ENCODE measurements at regions not wholly inside any gene's neighbourhood (a gene's known extent, or its start where the extent isn't known, plus 50 kb on each side); places are given as distances from the start of the nearest gene placed in this dataset.
A peak's percentile ranks its signal among the peaks of the same experiment; 100 is the strongest.

DNA sequence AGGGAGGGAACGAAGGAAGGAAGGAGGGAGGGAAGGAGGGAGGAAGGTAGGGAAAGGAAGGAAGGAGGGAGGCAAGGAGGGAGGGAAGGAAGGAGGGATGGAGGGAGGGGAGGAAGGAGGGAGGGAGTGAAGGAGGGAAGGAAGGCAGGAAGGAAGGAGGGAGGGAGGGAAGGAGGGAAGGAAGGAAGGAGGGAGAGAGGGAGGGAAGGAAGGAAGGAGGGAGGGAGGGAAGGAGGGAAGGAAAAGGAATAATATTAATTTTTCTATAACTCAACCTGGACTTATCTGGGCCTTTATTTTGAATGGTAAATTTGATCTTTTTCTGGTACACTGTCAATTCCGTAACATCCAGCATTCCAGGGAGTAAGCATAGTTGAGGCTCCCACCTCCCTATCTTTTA, 244.2 kb downstream of the SPRY1 start:
- Histone ChIP-seq H3F3A (ENCODE audit: insufficient read depth) (no peaks in the 10 kb centered on the region), H3K36me3 (ENCODE audit: low read depth) (no peaks in the 10 kb centered on the region), H4K20me1 (ENCODE audit: insufficient read depth) (no peaks in the 10 kb centered on the region), H3K27ac (no peak overlapping the region), H3K9me3 (ENCODE audit: low read depth) (no peaks in the 10 kb centered on the region), H3K9ac (no peak overlapping the region), H3K4me1 (ENCODE audit: insufficient read depth) (no peaks in the 10 kb centered on the region), H3K9me2 (ENCODE audit: insufficient read depth) (no peaks in the 10 kb centered on the region), H3K4me2 (ENCODE audit: unreplicated experiment) (no peak overlapping the region), H3K4me3 (no peak overlapping the region), H3K27me3 (replicated peaks; ENCODE audit: insufficient read depth) (no peaks in the 10 kb centered on the region), H3K79me2 (ENCODE audit: insufficient read depth) (no peaks in the 10 kb centered on the region), H2AFZ (no peak overlapping the region)
- WGBS, 2 experiments (ENCODE audit: low coverage in 1 of 2, low lambda C conversion rate in 2 of 2, missing lambda C conversion rate in 2 of 2), result 86 to 96% methylated on average over 2 of the region's 2 CpGs
- in situ Hi-C loops (cut with MboI), result no loop called here
- TF ChIP-seq EZH2phosphoT487 (IDR thresholded peaks at IDR 0.05; ENCODE audit: insufficient read depth, low read depth) (no peak), EZH2 (IDR thresholded peaks at IDR 0.05; ENCODE audit: insufficient read depth, poor library complexity, severe bottlenecking) (no peak)
- DNase-seq, result no peak

DNA sequence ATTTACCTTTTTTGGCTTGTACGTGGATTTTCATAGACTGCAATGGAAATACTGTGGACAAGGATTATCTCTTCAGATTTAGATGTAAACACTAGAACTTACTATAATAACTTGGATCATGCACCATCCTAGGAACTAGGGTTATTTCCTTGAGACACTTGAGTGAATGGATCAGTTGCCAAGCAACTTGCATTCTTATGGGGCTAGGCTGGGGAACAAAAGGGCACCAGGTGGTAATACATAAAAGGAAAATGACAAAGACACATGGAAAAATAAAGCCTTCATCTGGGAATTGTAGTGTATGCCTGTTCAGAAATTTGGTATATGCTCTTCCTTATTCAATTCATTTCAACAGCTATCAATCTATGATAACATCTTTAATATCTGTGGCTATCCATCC, 247.1 kb downstream of the SPRY1 start:
- no peaks in the 10 kb centered on the region for H3K4me1 ChIP-seq (ENCODE audit: insufficient read depth)
- no peaks in the 10 kb centered on the region for H3K9me3 ChIP-seq (ENCODE audit: low read depth)
- no peaks in the 10 kb centered on the region for H3F3A ChIP-seq (ENCODE audit: insufficient read depth)
- no peak overlapping the region for H3K4me3 ChIP-seq
- H4K20me1 ChIP-seq (ENCODE audit: insufficient read depth), result no peaks in the 10 kb centered on the region
- H3K27ac ChIP-seq, result no peak overlapping the region
- no peaks in the 10 kb centered on the region for H3K9me2 ChIP-seq (ENCODE audit: insufficient read depth)
- no peaks in the 10 kb centered on the region for H3K27me3 ChIP-seq (replicated peaks; ENCODE audit: insufficient read depth)
- no peaks in the 10 kb centered on the region for H3K36me3 ChIP-seq (ENCODE audit: low read depth)
- no peak for DNase-seq
- H3K79me2 ChIP-seq (ENCODE audit: insufficient read depth), result no peaks in the 10 kb centered on the region
- H2AFZ ChIP-seq, result no peak overlapping the region
- H3K9ac ChIP-seq, result no peak overlapping the region
- in situ Hi-C loops (cut with MboI), result no loop called here
- H3K4me2 ChIP-seq (ENCODE audit: unreplicated experiment), result no peak overlapping the region
- TF ChIP-seq EZH2phosphoT487 (IDR thresholded peaks at IDR 0.05; ENCODE audit: insufficient read depth, low read depth) (no peak), EZH2 (IDR thresholded peaks at IDR 0.05; ENCODE audit: insufficient read depth, poor library complexity, severe bottlenecking) (no peak)
- WGBS, 2 experiments (ENCODE audit: low coverage in 1 of 2, low lambda C conversion rate in 2 of 2, missing lambda C conversion rate in 2 of 2), result 90 to 91% methylated on average over 1 of the region's 1 CpG

DNA sequence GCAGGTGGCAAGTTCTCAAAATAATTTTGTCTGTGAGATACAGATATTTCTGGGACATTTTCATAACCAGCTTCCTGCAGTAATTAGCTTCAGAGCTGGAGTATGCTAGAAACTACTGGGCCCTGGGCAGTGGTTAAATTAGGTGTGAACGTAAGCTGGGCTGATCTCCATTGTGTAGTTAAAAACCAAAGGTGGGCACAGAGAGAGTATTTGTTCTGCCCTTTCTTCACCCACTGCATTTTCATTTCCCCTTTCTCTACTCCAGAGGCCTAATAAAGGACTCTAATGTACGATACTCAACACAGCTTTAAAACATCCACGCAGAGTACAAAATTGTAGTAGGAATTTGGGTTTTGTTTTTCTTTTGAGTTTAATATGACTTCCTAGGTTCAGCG, 252.7 kb downstream of the SPRY1 start:
- no peak for DNase-seq
- WGBS, 2 experiments (ENCODE audit: low coverage in 1 of 2, low lambda C conversion rate in 2 of 2, missing lambda C conversion rate in 2 of 2), result 40 to 49% methylated on average over 4 of the region's 4 CpGs
- H3K9ac ChIP-seq, result peak overlapping the region; percentile 25
- no peaks in the 10 kb centered on the region for H3K79me2 ChIP-seq (ENCODE audit: insufficient read depth)
- peaks cover 17% of the 10 kb centered on the region for H3K4me1 ChIP-seq (ENCODE audit: insufficient read depth)
- H2AFZ ChIP-seq, result peak overlapping the region; percentile 60
- peak overlapping the region; percentile 64 for H3K4me2 ChIP-seq (ENCODE audit: unreplicated experiment)
- H4K20me1 ChIP-seq (ENCODE audit: insufficient read depth), result no peaks in the 10 kb centered on the region
- H3K9me2 ChIP-seq (ENCODE audit: insufficient read depth), result no peaks in the 10 kb centered on the region
- in situ Hi-C loops (cut with MboI), result no loop called here
- TF ChIP-seq EZH2phosphoT487 (IDR thresholded peaks at IDR 0.05; ENCODE audit: insufficient read depth, low read depth), result no peak
- no peak for TF ChIP-seq EZH2 (IDR thresholded peaks at IDR 0.05; ENCODE audit: insufficient read depth, poor library complexity, severe bottlenecking)
- H3K27ac ChIP-seq, result peak overlapping the region; percentile 47
- H3K9me3 ChIP-seq (ENCODE audit: low read depth), result no peaks in the 10 kb centered on the region
- H3K4me3 ChIP-seq, result peak overlapping the region; percentile 11
- no peaks in the 10 kb centered on the region for H3K27me3 ChIP-seq (replicated peaks; ENCODE audit: insufficient read depth)
- peaks cover 9% of the 10 kb centered on the region; the same call in 1 of the 2 replicates for H3F3A ChIP-seq (ENCODE audit: insufficient read depth)
- H3K36me3 ChIP-seq (ENCODE audit: low read depth), result no peaks in the 10 kb centered on the region

DNA sequence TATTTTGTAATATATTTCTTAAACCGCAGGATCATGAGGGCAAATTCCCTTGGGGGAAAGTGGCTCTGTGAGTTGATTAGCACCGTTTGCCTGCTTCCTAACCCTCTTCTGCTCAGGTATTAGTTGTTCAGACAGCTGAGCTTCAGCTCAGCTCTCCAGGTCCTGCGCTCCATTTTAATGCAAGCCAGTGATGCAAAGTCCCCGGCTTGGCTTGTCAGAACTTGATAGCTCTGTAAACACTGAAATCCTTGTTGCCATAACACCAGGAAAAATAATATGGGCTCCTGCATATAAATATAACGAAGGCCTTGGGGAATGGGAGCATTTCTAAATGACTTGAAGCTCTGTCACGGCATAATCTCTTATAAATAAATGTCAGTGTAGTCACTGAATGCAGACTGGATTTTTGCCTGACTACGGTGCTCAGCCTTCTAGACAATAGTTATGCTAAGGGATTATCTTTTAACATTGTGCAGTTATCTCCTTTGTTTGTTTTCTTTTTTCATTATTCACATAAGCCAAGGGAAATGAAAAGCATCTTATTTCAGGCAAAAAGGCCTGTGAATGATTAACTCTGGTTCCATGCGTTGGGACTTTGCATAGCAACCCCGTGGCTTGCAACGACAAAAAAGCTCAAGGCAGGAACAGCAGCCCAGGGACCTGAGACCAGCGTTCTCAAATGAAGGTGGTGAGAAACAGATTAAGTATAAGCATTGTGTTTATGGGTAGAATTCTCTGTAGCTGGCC, 253.2 kb downstream of the SPRY1 start:
- 13 to 22% methylated on average over 11 of the region's 11 CpGs for WGBS, 2 experiments (ENCODE audit: low coverage in 1 of 2, low lambda C conversion rate in 2 of 2, missing lambda C conversion rate in 2 of 2)
- peak; percentile 76 for DNase-seq
- Histone ChIP-seq H3K36me3 (ENCODE audit: low read depth) (no peaks in the 10 kb centered on the region), H3K9me2 (ENCODE audit: insufficient read depth) (no peaks in the 10 kb centered on the region), H4K20me1 (ENCODE audit: insufficient read depth) (no peaks in the 10 kb centered on the region), H3K27ac (peak overlapping the region; percentile 47), H3F3A (ENCODE audit: insufficient read depth) (peaks cover 9% of the 10 kb centered on the region; the same call in 1 of the 2 replicates), H3K27me3 (replicated peaks; ENCODE audit: insufficient read depth) (no peaks in the 10 kb centered on the region), H3K9ac (peak overlapping the region; percentile 25), H3K9me3 (ENCODE audit: low read depth) (no peaks in the 10 kb centered on the region), H3K4me3 (peak overlapping the region; percentile 11), H2AFZ (peak overlapping the region; percentile 60), H3K4me2 (ENCODE audit: unreplicated experiment) (peak overlapping the region; percentile 64), H3K79me2 (ENCODE audit: insufficient read depth) (no peaks in the 10 kb centered on the region), H3K4me1 (ENCODE audit: insufficient read depth) (peaks cover 17% of the 10 kb centered on the region)
- in situ Hi-C loops (cut with MboI), result loop anchor here (25.0 kb wide), 2 partner anchors 513 to 612 kb away; no protein-coding TSS in a partner anchor
- TF ChIP-seq EZH2 (IDR thresholded peaks at IDR 0.05; ENCODE audit: insufficient read depth, poor library complexity, severe bottlenecking) (no peak), EZH2phosphoT487 (IDR thresholded peaks at IDR 0.05; ENCODE audit: insufficient read depth, low read depth) (no peak)
